ENCODE measurements at regions not wholly inside any gene's neighbourhood (a gene's known extent, or its start where the extent isn't known, plus 50 kb on each side); places are given as distances from the start of the nearest gene placed in this dataset.

- H3K9ac ChIP-seq (ENCODE audit: low read depth in 1 of 2, low read length in 2 of 2): no peak overlapping the region
- no peaks in the 10 kb centered on the region for H3K9me3 ChIP-seq (ENCODE audit: control insufficient read depth in 1 of 2, low read length in 2 of 2)
- H3K4me3 ChIP-seq (ENCODE audit: low read depth in 1 of 2, low read length in 2 of 2): no peak overlapping the region
- H3K27ac ChIP-seq (ENCODE audit: low read depth, low read length): no peak overlapping the region
- H3K27me3 ChIP-seq (ENCODE audit: control insufficient read depth in 1 of 2, insufficient read depth in 2 of 2, low read length in 2 of 2): no peaks in the 10 kb centered on the region
- H3K4me1 ChIP-seq (ENCODE audit: control insufficient read depth in 1 of 2, insufficient read depth in 2 of 2, low read length in 2 of 2): no peaks in the 10 kb centered on the region
- no peaks in the 10 kb centered on the region for H3K36me3 ChIP-seq (ENCODE audit: control insufficient read depth in 1 of 2, insufficient read depth in 2 of 2, low read length in 2 of 2)
Measured at GRCh38 chr1:102085896-102086295, 89.2 kb upstream of the OLFM3 start.

- H3K4me1 ChIP-seq (ENCODE audit: control insufficient read depth in 1 of 2, insufficient read depth in 2 of 2, low read length in 2 of 2): no peaks in the 10 kb centered on the region
- no peak overlapping the region for H3K27ac ChIP-seq (ENCODE audit: low read depth, low read length)
- H3K9ac ChIP-seq (ENCODE audit: low read depth in 1 of 2, low read length in 2 of 2): no peak overlapping the region
- H3K9me3 ChIP-seq (ENCODE audit: control insufficient read depth in 1 of 2, low read length in 2 of 2): no peaks in the 10 kb centered on the region
- H3K4me3 ChIP-seq (ENCODE audit: low read depth in 1 of 2, low read length in 2 of 2): no peak overlapping the region
- no peaks in the 10 kb centered on the region for H3K36me3 ChIP-seq (ENCODE audit: control insufficient read depth in 1 of 2, insufficient read depth in 2 of 2, low read length in 2 of 2)
- H3K27me3 ChIP-seq (ENCODE audit: control insufficient read depth in 1 of 2, insufficient read depth in 2 of 2, low read length in 2 of 2): no peaks in the 10 kb centered on the region
Measured at GRCh38 chr1:102084771-102085535, 88.2 kb upstream of the OLFM3 start.

GRCh38 chr1:102083192-102083591 lies 86.5 kb upstream of the OLFM3 start:
- no peak overlapping the region for H3K9ac ChIP-seq (ENCODE audit: low read depth in 1 of 2, low read length in 2 of 2)
- no peak overlapping the region for H3K4me3 ChIP-seq (ENCODE audit: low read depth in 1 of 2, low read length in 2 of 2)
- H3K27ac ChIP-seq (ENCODE audit: low read depth, low read length): no peak overlapping the region
- no peaks in the 10 kb centered on the region for H3K4me1 ChIP-seq (ENCODE audit: control insufficient read depth in 1 of 2, insufficient read depth in 2 of 2, low read length in 2 of 2)
- no peaks in the 10 kb centered on the region for H3K9me3 ChIP-seq (ENCODE audit: control insufficient read depth in 1 of 2, low read length in 2 of 2)
- H3K27me3 ChIP-seq (ENCODE audit: control insufficient read depth in 1 of 2, insufficient read depth in 2 of 2, low read length in 2 of 2): no peaks in the 10 kb centered on the region
- H3K36me3 ChIP-seq (ENCODE audit: control insufficient read depth in 1 of 2, insufficient read depth in 2 of 2, low read length in 2 of 2): no peaks in the 10 kb centered on the region

- no peak overlapping the region for H3K9ac ChIP-seq (ENCODE audit: low read depth in 1 of 2, low read length in 2 of 2)
- H3K4me3 ChIP-seq (ENCODE audit: low read depth in 1 of 2, low read length in 2 of 2): no peak overlapping the region
- no peaks in the 10 kb centered on the region for H3K9me3 ChIP-seq (ENCODE audit: control insufficient read depth in 1 of 2, low read length in 2 of 2)
- no peaks in the 10 kb centered on the region for H3K36me3 ChIP-seq (ENCODE audit: control insufficient read depth in 1 of 2, insufficient read depth in 2 of 2, low read length in 2 of 2)
- H3K27ac ChIP-seq (ENCODE audit: low read depth, low read length): no peak overlapping the region
- H3K4me1 ChIP-seq (ENCODE audit: control insufficient read depth in 1 of 2, insufficient read depth in 2 of 2, low read length in 2 of 2): no peaks in the 10 kb centered on the region
- H3K27me3 ChIP-seq (ENCODE audit: control insufficient read depth in 1 of 2, insufficient read depth in 2 of 2, low read length in 2 of 2): no peaks in the 10 kb centered on the region
Measured at GRCh38 chr1:102074874-102075273, 78.1 kb upstream of the OLFM3 start.

GRCh38 chr1:102071451-102071850 lies 74.7 kb upstream of the OLFM3 start:
- Histone ChIP-seq H3K9me3 (ENCODE audit: control insufficient read depth in 1 of 2, low read length in 2 of 2) (no peaks in the 10 kb centered on the region), H3K4me3 (ENCODE audit: low read depth in 1 of 2, low read length in 2 of 2) (no peak overlapping the region), H3K27me3 (ENCODE audit: control insufficient read depth in 1 of 2, insufficient read depth in 2 of 2, low read length in 2 of 2) (no peaks in the 10 kb centered on the region), H3K9ac (ENCODE audit: low read depth in 1 of 2, low read length in 2 of 2) (no peak overlapping the region), H3K4me1 (ENCODE audit: control insufficient read depth in 1 of 2, insufficient read depth in 2 of 2, low read length in 2 of 2) (no peaks in the 10 kb centered on the region), H3K36me3 (ENCODE audit: control insufficient read depth in 1 of 2, insufficient read depth in 2 of 2, low read length in 2 of 2) (no peaks in the 10 kb centered on the region), H3K27ac (ENCODE audit: low read depth, low read length) (no peak overlapping the region)

- no peak overlapping the region for H3K27ac ChIP-seq (ENCODE audit: low read depth, low read length)
- H3K36me3 ChIP-seq (ENCODE audit: control insufficient read depth in 1 of 2, insufficient read depth in 2 of 2, low read length in 2 of 2): no peaks in the 10 kb centered on the region
- peaks cover 0 to 5% of the 10 kb centered on the region in 2 donors for H3K4me1 ChIP-seq (ENCODE audit: control insufficient read depth in 1 of 2, insufficient read depth in 2 of 2, low read length in 2 of 2)
- peaks cover 0 to 8% of the 10 kb centered on the region in 2 donors for H3K9me3 ChIP-seq (ENCODE audit: control insufficient read depth in 1 of 2, low read length in 2 of 2)
- no peak overlapping the region for H3K4me3 ChIP-seq (ENCODE audit: low read depth in 1 of 2, low read length in 2 of 2)
- H3K9ac ChIP-seq (ENCODE audit: low read depth in 1 of 2, low read length in 2 of 2): no peak overlapping the region
- no peaks in the 10 kb centered on the region for H3K27me3 ChIP-seq (ENCODE audit: control insufficient read depth in 1 of 2, insufficient read depth in 2 of 2, low read length in 2 of 2)
Measured at GRCh38 chr1:102050556-102050955, 53.8 kb upstream of the OLFM3 start.

GRCh38 chr1:102047724-102048123 lies 51.0 kb upstream of the OLFM3 start:
- Histone ChIP-seq H3K4me3 (ENCODE audit: low read depth in 1 of 2, low read length in 2 of 2) (no peak overlapping the region), H3K27ac (ENCODE audit: low read depth, low read length) (no peak overlapping the region), H3K27me3 (ENCODE audit: control insufficient read depth in 1 of 2, insufficient read depth in 2 of 2, low read length in 2 of 2) (no peaks in the 10 kb centered on the region), H3K36me3 (ENCODE audit: control insufficient read depth in 1 of 2, insufficient read depth in 2 of 2, low read length in 2 of 2) (no peaks in the 10 kb centered on the region), H3K4me1 (ENCODE audit: control insufficient read depth in 1 of 2, insufficient read depth in 2 of 2, low read length in 2 of 2) (peaks cover 0 to 6% of the 10 kb centered on the region in 2 donors), H3K9me3 (ENCODE audit: control insufficient read depth in 1 of 2, low read length in 2 of 2) (peaks cover 0 to 8% of the 10 kb centered on the region in 2 donors), H3K9ac (ENCODE audit: low read depth in 1 of 2, low read length in 2 of 2) (no peak overlapping the region)
